MM.1S (cell line): ENCODE measurements at regions not wholly inside any gene's neighbourhood (a gene's known extent, or its start where the extent isn't known, plus 50 kb on each side); places are given as distances from the start of the nearest gene placed in this dataset.

ENCODE experiments used
- DNase-seq: peaks from one replicate; pipeline ENCODE4 v3.0.0-alpha.2; 2015
- H2AFZ ChIP-seq: fragments of 300-600 bp; sonication (generic); 2 replicates; pipeline ENCODE4 v1.6.0; 2016; ENCODE audit warnings: antibody characterized with exemption, low read length
- H3F3A ChIP-seq: fragments of 300-600 bp; sonication (generic); 2 replicates; pipeline ENCODE4 v1.6.1; 2016; ENCODE audit warnings: mild to moderate bottlenecking, antibody characterized with exemption, low read length, moderate library complexity, mixed read lengths; ENCODE audit not compliant: insufficient read depth
- H3K27ac ChIP-seq: fragments of 300-600 bp; sonication (generic); 2 replicates; pipeline ENCODE4 v1.5.1; 2016; ENCODE audit warnings: mild to moderate bottlenecking, low read length
- H3K27me3 ChIP-seq: fragments of 300-600 bp; sonication (generic); replicated peaks from 2 replicates; pipeline ENCODE4 v1.6.0; 2016; ENCODE audit warnings: low read length; ENCODE audit not compliant: insufficient read depth
- H3K36me3 ChIP-seq: fragments of 300-600 bp; sonication (generic); replicated peaks from 2 replicates; pipeline ENCODE4 v1.6.1; 2016; ENCODE audit warnings: mild to moderate bottlenecking, low read length, mixed read lengths; ENCODE audit not compliant: insufficient read depth
- H3K4me1 ChIP-seq: fragments of 300-600 bp; sonication (generic); 2 replicates; pipeline ENCODE4 v1.6.1; 2016; ENCODE audit warnings: low read length, mixed read lengths
- H3K4me2 ChIP-seq: fragments of 300-600 bp; sonication (generic); 2 replicates; pipeline ENCODE4 v1.6.0; 2016; ENCODE audit warnings: low read depth, low read length
- H3K4me3 ChIP-seq: fragments of 300-600 bp; sonication (generic); 2 replicates; pipeline ENCODE4 v1.5.1; 2016; ENCODE audit warnings: low read length, mixed read lengths
- H3K79me2 ChIP-seq: fragments of 300-600 bp; sonication (generic); 2 replicates; pipeline ENCODE4 v1.6.1; 2016; ENCODE audit warnings: mixed run types, low read length, mixed read lengths
- H3K9ac ChIP-seq: fragments of 300-600 bp; sonication (generic); 2 replicates; pipeline ENCODE4 v1.6.1; 2016; ENCODE audit warnings: low read length, mixed read lengths
- H3K9me2 ChIP-seq: fragments of 300-600 bp; sonication (generic); replicated peaks from 2 replicates; pipeline ENCODE4 v1.6.1; 2016; ENCODE audit warnings: mild to moderate bottlenecking, low read length, mixed read lengths; ENCODE audit not compliant: insufficient read depth
- H3K9me3 ChIP-seq: fragments of 300-600 bp; sonication (generic); replicated peaks from 2 replicates; pipeline ENCODE4 v1.6.1; 2016; ENCODE audit warnings: mild to moderate bottlenecking, low read length, mixed read lengths; ENCODE audit not compliant: insufficient read depth
- H4K20me1 ChIP-seq: fragments of 300-600 bp; sonication (generic); 2 replicates; pipeline ENCODE4 v1.6.1; 2016; ENCODE audit warnings: mild to moderate bottlenecking, low read length, moderate library complexity, mixed read lengths; ENCODE audit not compliant: insufficient read depth
- CTCF ChIP-seq: fragments of 300-600 bp; sonication (generic); IDR thresholded peaks from 2 replicates; pipeline ENCODE4 v1.5.1; 2016; ENCODE audit warnings: antibody characterized with exemption, low read length, mixed read lengths
- EZH2 ChIP-seq: fragments of 300-600 bp; sonication (generic); optimal IDR thresholded peaks from 2 replicates; pipeline ENCODE3; 2017; ENCODE audit warnings: low read depth, mild to moderate bottlenecking, antibody characterized with exemption, low read length, mixed read lengths
- EZH2phosphoT487 ChIP-seq: fragments of 300-600 bp; sonication (generic); IDR thresholded peaks from 2 replicates; pipeline ENCODE4 v1.6.1; 2018; ENCODE audit warnings: antibody characterized with exemption, low read length

- H3K36me3 ChIP-seq: no peaks in the 10 kb centered on the region
- no peak overlapping the region for H3K4me3 ChIP-seq
Observed at GRCh38 chr2:38507712-38508111, 95.0 kb downstream of the HNRNPLL start.

GRCh38 chr2:38505779-38506178 lies 96.9 kb downstream of the HNRNPLL start:
- Histone ChIP-seq H3K79me2 (no peaks in the 10 kb centered on the region), H2AFZ (no peak overlapping the region), H3K4me1 (no peaks in the 10 kb centered on the region), H3K9ac (no peak overlapping the region), H3K27me3 (no peaks in the 10 kb centered on the region), H3K4me3 (no peak overlapping the region), H3K36me3 (no peaks in the 10 kb centered on the region), H3K9me2 (no peaks in the 10 kb centered on the region), H4K20me1 (no peaks in the 10 kb centered on the region), H3K27ac (no peak overlapping the region), H3K9me3 (no peaks in the 10 kb centered on the region), H3F3A (no peaks in the 10 kb centered on the region), H3K4me2 (no peak overlapping the region)
- no peak for DNase-seq
- TF ChIP-seq EZH2phosphoT487 (no peak), EZH2 (no peak), CTCF (no peak)

More at GRCh38 chr2:38507712-38508111, 95.0 kb downstream of the HNRNPLL start:
- Histone ChIP-seq H2AFZ (no peak overlapping the region), H3K9me2 (no peaks in the 10 kb centered on the region), H3K4me1 (no peaks in the 10 kb centered on the region), H3K9me3 (no peaks in the 10 kb centered on the region), H3K4me2 (no peak overlapping the region), H3K9ac (no peak overlapping the region), H4K20me1 (no peaks in the 10 kb centered on the region), H3F3A (no peaks in the 10 kb centered on the region), H3K79me2 (no peaks in the 10 kb centered on the region), H3K27ac (no peak overlapping the region), H3K27me3 (no peaks in the 10 kb centered on the region)
- TF ChIP-seq EZH2 (no peak), EZH2phosphoT487 (no peak), CTCF (no peak)
- no peak for DNase-seq

- no peaks in the 10 kb centered on the region for H4K20me1 ChIP-seq
- no peaks in the 10 kb centered on the region for H3K36me3 ChIP-seq
- H3K27ac ChIP-seq: no peak overlapping the region
- DNase-seq: no peak
- no peaks in the 10 kb centered on the region for H3K9me3 ChIP-seq
- H3K9ac ChIP-seq: no peak overlapping the region
- H3K4me2 ChIP-seq: no peak overlapping the region
- no peaks in the 10 kb centered on the region for H3K79me2 ChIP-seq
- H3K27me3 ChIP-seq: no peaks in the 10 kb centered on the region
- no peak overlapping the region for H3K4me3 ChIP-seq
- TF ChIP-seq EZH2phosphoT487: no peak
- no peak for TF ChIP-seq CTCF
- TF ChIP-seq EZH2: no peak
- no peaks in the 10 kb centered on the region for H3F3A ChIP-seq
- no peaks in the 10 kb centered on the region for H3K4me1 ChIP-seq
- H3K9me2 ChIP-seq: no peaks in the 10 kb centered on the region
- no peak overlapping the region for H2AFZ ChIP-seq
Observed at GRCh38 chr2:38504169-38504568, 98.6 kb downstream of the HNRNPLL start.

GRCh38 chr2:38502107-38502506 lies 100.6 kb downstream of the HNRNPLL start:
- no peak overlapping the region for H3K27ac ChIP-seq
- no peaks in the 10 kb centered on the region for H3F3A ChIP-seq
- H3K9me2 ChIP-seq: no peaks in the 10 kb centered on the region
- H3K4me3 ChIP-seq: no peak overlapping the region
- no peak overlapping the region for H2AFZ ChIP-seq
- TF ChIP-seq EZH2 (no peak), CTCF (no peak), EZH2phosphoT487 (no peak)
- no peaks in the 10 kb centered on the region for H3K9me3 ChIP-seq
- H3K36me3 ChIP-seq: no peaks in the 10 kb centered on the region
- no peak overlapping the region for H3K4me2 ChIP-seq
- no peak for DNase-seq
- H3K4me1 ChIP-seq: no peaks in the 10 kb centered on the region
- no peaks in the 10 kb centered on the region for H3K27me3 ChIP-seq
- H4K20me1 ChIP-seq: no peaks in the 10 kb centered on the region
- H3K79me2 ChIP-seq: no peaks in the 10 kb centered on the region
- no peak overlapping the region for H3K9ac ChIP-seq
